ENCODE measurements at regions not wholly inside any gene's neighbourhood (a gene's known extent, or its start where the extent isn't known, plus 50 kb on each side); places are given as distances from the start of the nearest gene placed in this dataset.

DNA sequence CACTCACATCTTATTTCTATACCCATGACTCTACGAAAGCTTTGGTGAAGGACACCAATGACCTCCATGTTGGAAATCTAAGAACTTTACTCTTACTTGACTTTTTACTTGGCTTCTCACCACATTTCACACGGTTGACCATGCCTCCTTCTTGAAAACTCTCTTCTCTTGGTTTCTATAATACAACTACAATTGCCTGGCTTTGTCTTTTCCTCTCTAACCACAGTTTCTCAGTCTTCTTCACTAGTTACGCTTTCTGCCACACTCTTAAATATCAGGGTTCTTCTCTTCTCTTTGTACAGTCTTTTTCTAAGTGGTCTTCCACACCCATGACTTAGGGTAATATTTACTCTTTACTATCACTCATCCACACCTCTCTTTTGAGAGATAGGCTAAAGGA is 2079.8 kb upstream of the WWC1 start:
- Histone ChIP-seq H3K36me3 (no peaks in the 10 kb centered on the region), H3K4me3 (no peak overlapping the region), H3K27ac (no peak overlapping the region), H3K9me3 (peaks cover 0 to 3% (median 0%) of the 10 kb centered on the region in 3 donors), H3K4me1 (no peaks in the 10 kb centered on the region), H3K27me3 (no peaks in the 10 kb centered on the region)
- intact Hi-C loops (cut with DNase I; ENCODE audit: low total_unique reads) = no loop called here
- TF ChIP-seq, protein P1, sequence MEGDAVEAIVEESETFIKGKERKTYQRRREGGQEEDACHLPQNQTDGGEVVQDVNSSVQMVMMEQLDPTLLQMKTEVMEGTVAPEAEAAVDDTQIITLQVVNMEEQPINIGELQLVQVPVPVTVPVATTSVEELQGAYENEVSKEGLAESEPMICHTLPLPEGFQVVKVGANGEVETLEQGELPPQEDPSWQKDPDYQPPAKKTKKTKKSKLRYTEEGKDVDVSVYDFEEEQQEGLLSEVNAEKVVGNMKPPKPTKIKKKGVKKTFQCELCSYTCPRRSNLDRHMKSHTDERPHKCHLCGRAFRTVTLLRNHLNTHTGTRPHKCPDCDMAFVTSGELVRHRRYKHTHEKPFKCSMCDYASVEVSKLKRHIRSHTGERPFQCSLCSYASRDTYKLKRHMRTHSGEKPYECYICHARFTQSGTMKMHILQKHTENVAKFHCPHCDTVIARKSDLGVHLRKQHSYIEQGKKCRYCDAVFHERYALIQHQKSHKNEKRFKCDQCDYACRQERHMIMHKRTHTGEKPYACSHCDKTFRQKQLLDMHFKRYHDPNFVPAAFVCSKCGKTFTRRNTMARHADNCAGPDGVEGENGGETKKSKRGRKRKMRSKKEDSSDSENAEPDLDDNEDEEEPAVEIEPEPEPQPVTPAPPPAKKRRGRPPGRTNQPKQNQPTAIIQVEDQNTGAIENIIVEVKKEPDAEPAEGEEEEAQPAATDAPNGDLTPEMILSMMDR (IDR thresholded peaks at IDR 0.05) = no peak
- DNase-seq = no peak

DNA sequence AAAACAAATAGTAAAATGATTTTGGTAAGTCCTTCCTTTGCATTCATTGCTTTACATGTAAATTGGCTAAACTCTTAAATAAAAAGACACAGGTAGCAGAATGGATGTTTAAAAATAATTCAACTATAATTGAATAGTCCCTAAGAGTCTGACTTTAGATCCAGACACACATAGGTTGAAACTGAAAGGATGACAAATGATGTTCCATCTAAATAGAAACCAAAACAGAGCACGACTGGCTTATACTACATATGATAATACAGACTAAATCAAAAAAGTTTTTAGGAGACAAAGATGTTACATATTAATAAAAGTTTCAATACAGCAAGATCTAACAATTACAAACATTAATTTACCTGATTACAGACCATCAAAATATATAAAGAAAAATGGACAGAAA is 2055.1 kb upstream of the WWC1 start:
- intact Hi-C loops (cut with DNase I; ENCODE audit: low total_unique reads) = no loop called here
- no peak overlapping the region for H3K27ac ChIP-seq

DNA sequence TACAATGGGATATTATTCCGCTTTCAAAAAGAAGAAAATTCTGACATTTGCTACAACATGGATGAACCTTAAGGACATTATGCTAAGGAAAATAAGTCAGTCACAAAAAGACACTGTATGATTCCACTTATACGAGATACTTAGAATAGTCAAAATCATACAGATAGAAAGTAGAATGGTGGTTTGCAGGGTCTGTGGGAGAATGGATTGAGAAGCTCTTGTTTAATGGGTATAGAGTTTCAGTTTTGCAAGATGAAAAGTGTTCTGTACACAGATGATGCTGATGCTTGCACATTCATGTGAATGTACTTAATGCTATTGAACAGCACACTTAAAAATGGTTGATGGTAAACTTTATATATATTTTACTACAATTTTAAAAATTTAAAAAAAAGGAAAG is 2050.7 kb upstream of the WWC1 start:
- TF ChIP-seq, protein P1 (IDR thresholded peaks at IDR 0.05) = no peak
- DNase-seq = no peak
- no peaks in the 10 kb centered on the region for H3K36me3 ChIP-seq
- H3K4me3 ChIP-seq = no peak overlapping the region
- no peaks in the 10 kb centered on the region for H3K4me1 ChIP-seq
- H3K9me3 ChIP-seq = no peaks in the 10 kb centered on the region
- no peak overlapping the region for H3K27ac ChIP-seq
- intact Hi-C loops (cut with DNase I; ENCODE audit: low total_unique reads) = no loop called here
- no peaks in the 10 kb centered on the region for H3K27me3 ChIP-seq

More for the DNA sequence above, 2055.1 kb upstream of the WWC1 start:
- TF ChIP-seq, protein P1 (IDR thresholded peaks at IDR 0.05) = no peak
- Histone ChIP-seq H3K4me1 (no peaks in the 10 kb centered on the region), H3K4me3 (no peak overlapping the region), H3K9me3 (no peaks in the 10 kb centered on the region), H3K36me3 (no peaks in the 10 kb centered on the region), H3K27me3 (no peaks in the 10 kb centered on the region)
- DNase-seq = no peak

DNA sequence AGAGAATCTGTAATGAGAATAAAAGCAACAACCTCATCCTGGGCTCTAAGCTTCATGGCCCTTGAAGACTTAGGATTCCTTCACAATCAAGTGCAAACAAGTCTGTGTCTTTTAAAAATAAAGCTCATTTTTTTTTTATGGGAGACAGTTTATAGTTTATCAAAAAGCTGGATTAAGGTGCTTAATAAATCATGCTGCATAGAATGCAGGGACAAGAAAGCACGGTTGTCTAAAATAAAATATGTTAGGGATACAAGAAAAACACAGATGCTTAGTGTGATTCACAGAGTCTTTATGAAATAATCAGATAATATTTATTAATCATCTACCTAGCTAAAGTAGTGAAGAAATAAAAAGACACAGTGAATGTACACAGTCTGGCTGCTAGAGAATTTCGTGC is 2045.9 kb upstream of the WWC1 start:
- Histone ChIP-seq H3K9me3 (no peaks in the 10 kb centered on the region), H3K36me3 (no peaks in the 10 kb centered on the region), H3K4me3 (no peak overlapping the region), H3K27me3 (no peaks in the 10 kb centered on the region), H3K4me1 (no peaks in the 10 kb centered on the region), H3K27ac (no peak overlapping the region)
- TF ChIP-seq, protein P1 (IDR thresholded peaks at IDR 0.05) = no peak
- no peak for DNase-seq
- intact Hi-C loops (cut with DNase I; ENCODE audit: low total_unique reads) = no loop called here

DNA sequence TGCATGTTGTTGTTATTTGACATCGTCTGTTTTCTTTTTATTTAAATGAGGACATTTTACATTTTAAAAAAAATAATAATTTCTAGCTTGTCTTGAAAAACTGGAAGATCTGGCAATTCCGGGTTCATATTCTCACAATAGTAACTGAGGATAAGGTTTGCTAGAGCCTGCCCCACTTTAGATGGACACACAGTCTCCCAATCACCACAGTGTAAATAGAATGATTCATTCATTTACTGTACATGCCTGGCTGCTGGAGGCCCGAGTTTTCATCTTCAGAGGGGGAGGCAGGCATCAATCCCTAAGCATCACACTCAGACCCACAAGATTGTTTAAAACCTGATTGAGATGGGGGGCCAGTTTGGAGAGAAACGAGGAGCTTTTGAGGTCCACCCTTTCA is 2039.7 kb upstream of the WWC1 start:
- Histone ChIP-seq H3K4me1 (no peaks in the 10 kb centered on the region), H3K27me3 (no peaks in the 10 kb centered on the region), H3K9me3 (no peaks in the 10 kb centered on the region), H3K36me3 (no peaks in the 10 kb centered on the region), H3K27ac (no peak overlapping the region), H3K4me3 (no peak overlapping the region)
- no peak for DNase-seq
- TF ChIP-seq, protein P1 (IDR thresholded peaks at IDR 0.05) = no peak
- intact Hi-C loops (cut with DNase I; ENCODE audit: low total_unique reads) = no loop called here

DNA sequence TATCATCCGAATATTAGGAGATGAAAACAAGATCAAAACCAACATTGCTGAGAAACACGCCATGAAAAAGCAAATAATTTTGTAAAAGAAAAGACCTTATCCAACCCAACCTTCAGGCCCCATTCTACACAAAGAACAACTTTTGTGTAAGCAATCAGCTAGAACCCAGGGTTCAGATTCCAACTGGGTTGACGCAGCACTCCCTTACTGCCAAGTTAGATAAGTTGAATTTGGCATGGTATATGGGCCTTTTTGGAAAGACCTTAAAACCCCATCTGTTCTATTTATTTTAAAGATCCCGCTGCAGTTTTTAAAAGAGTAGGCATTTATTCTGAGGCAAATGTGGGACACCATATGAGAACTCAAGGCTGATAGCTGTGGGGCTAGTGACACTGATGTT is 2033.8 kb upstream of the WWC1 start:
- TF ChIP-seq, protein P1 (IDR thresholded peaks at IDR 0.05) = no peak
- Histone ChIP-seq H3K4me3 (no peak overlapping the region), H3K27ac (no peak overlapping the region), H3K9me3 (no peaks in the 10 kb centered on the region), H3K36me3 (no peaks in the 10 kb centered on the region), H3K27me3 (no peaks in the 10 kb centered on the region), H3K4me1 (no peaks in the 10 kb centered on the region)
- DNase-seq = no peak
- intact Hi-C loops (cut with DNase I; ENCODE audit: low total_unique reads) = no loop called here

All from tibial artery (tissue), 4 donors.